Panc1 (cell line): ENCODE measurements at regions not wholly inside any gene's neighbourhood (a gene's known extent, or its start where the extent isn't known, plus 50 kb on each side); places are given as distances from the start of the nearest gene placed in this dataset.
"Not testable (repeated sequence)": the region's sequence is repeated elsewhere in the genome, so short reads cannot be mapped to it uniquely, and the experiment has no call there.

Experiments used
- ATAC-seq: fragments of 200-7000 bp; cut with Tn5 transposase; 2 replicates; pipeline ENCODE4 v1.9.1; 2020; ENCODE audit warnings: mild to moderate bottlenecking, moderate library complexity
- BruUV-seq: library from RNA; stranded (reverse); fragments of 400-500 nt; replicated peaks from 2 replicates; lab custom pipeline; 2021; lab: Mats Ljungman, UMichigan
- CTCF ChIA-PET: fragments of 300-600 bp; sonication (Branson Sonifier 250); formaldehyde crosslinking; loops from one replicate; lab custom pipeline; 2022; ENCODE audit warnings: antibody characterized with exemption; lab: Charles Lee
- POLR2A ChIA-PET: fragments of 300-600 bp; sonication (Branson Sonifier 250); formaldehyde crosslinking; loops from one replicate; lab custom pipeline; 2022; ENCODE audit warnings: antibody characterized with exemption; lab: Charles Lee
- DNase-seq: peaks from one replicate; pipeline ENCODE4 v3.0.0-alpha.2; 2010; ENCODE audit warnings: low read depth, low spot score
- H3K27ac ChIP-seq: 2 replicates; pipeline ENCODE4 v1.5.1; 2011; ENCODE audit warnings: mild to moderate bottlenecking, low read length, inconsistent platforms
- H3K27me3 ChIP-seq: fragments of 200-500 bp; sonication (Bioruptor generic); 2 replicates; pipeline ENCODE4 v1.6.0; 2014; ENCODE audit warnings: low read length, inconsistent platforms; ENCODE audit not compliant: control insufficient read depth, insufficient read depth
- H3K36me3 ChIP-seq: fragments of 200-500 bp; sonication (Bioruptor generic); 2 replicates; pipeline ENCODE4 v1.5.1; 2014; ENCODE audit warnings: inconsistent platforms, mild to moderate bottlenecking, low read length, moderate library complexity; ENCODE audit not compliant: control insufficient read depth, insufficient read depth
- H3K4me1 ChIP-seq: 2 replicates; pipeline ENCODE4 v1.5.1; 2011; ENCODE audit warnings: inconsistent platforms, mild to moderate bottlenecking, low read length, moderate library complexity; ENCODE audit not compliant: control insufficient read depth, insufficient read depth
- H3K4me3 ChIP-seq, 2 experiments: 2 replicates each; pipeline ENCODE4 v1.5.1; 2011 to 2012; ENCODE audit warnings: low read depth in 2 of 2, low read length in 2 of 2, mild to moderate bottlenecking in 2 of 2, inconsistent platforms in 1 of 2, moderate library complexity in 1 of 2
- H3K9me3 ChIP-seq: fragments of 200-500 bp; sonication (Bioruptor generic); 2 replicates; pipeline ENCODE4 v1.5.1; 2014; ENCODE audit warnings: low read depth, mild to moderate bottlenecking, inconsistent platforms, low read length, moderate library complexity; ENCODE audit not compliant: control insufficient read depth, insufficient read depth
- POLR2AphosphoS5 ChIP-seq: IDR thresholded peaks from 2 replicates; pipeline ENCODE4 v1.6.1; 2012; ENCODE audit warnings: mild to moderate bottlenecking, low read depth, low read length, moderate library complexity
- SIN3A ChIP-seq: IDR thresholded peaks from 2 replicates; pipeline ENCODE4 v1.6.1; 2012; ENCODE audit warnings: low read depth, mild to moderate bottlenecking, low read length, moderate library complexity, borderline replicate concordance; ENCODE audit not compliant: insufficient read depth
- TCF7L2 ChIP-seq: IDR thresholded peaks from 2 replicates; pipeline ENCODE4 v1.6.1; 2011; ENCODE audit warnings: mild to moderate bottlenecking, low read depth, low read length, inconsistent platforms
- in situ Hi-C: cut with HindIII; loops from 2 replicates; pipeline ENCODE4 v1.10.0; 2016; ENCODE audit warnings: low sequenced_read_pairs, low pct_unique_long_range_greater_than_20kb
- intact Hi-C: fragments of 100-400 bp; cut with micrococcal nuclease; formaldehyde crosslinking; loops from one replicate; pipeline ENCODE4 v1.10.0; 2022; ENCODE audit not compliant: unreplicated experiment
- TF ChIP-seq, protein P1 (sequence below), 2 experiments: IDR thresholded peaks; 2 replicates each; pipeline ENCODE4 v1.6.1; 2011 to 2012; ENCODE audit warnings: low read depth in 2 of 2, control low read depth in 1 of 2, low read length in 1 of 2, mild to moderate bottlenecking in 1 of 2, moderate library complexity in 1 of 2; ENCODE audit not compliant: insufficient read depth in 1 of 2
- TF ChIP-seq, protein P2 (sequence below): fragments of 450-650 bp; IDR thresholded peaks from 2 replicates; pipeline ENCODE4 v1.5.1; 2017; ENCODE audit warnings: mild to moderate bottlenecking

DNA sequence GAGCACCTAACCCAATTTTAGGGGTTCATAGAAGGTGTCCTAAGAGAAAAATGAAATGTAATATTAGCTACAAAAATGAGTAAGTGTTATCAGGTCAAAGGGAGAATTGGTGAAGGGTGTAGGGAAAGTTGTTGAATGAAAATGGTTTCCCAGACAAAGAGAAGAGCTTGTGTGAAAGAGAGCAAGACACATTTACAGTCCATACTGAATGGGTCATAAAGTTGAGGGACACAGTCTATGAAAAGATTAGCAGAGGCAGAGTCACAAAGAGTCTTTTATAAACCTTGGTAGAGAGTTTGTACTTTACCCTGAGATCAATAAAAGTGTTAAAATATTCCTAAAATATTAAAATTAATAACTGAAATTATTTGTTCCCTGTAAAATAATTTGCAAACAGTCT is 759.4 kb downstream of the DIAPH3 start:
- BruUV-seq: no TSS peak
- intact Hi-C loops (no loop called here), in situ Hi-C loops (no loop called here)
- no peak overlapping the region for H3K4me3 ChIP-seq
- no peaks in the 10 kb centered on the region for H3K36me3 ChIP-seq
- no peaks in the 10 kb centered on the region for H3K9me3 ChIP-seq
- no peaks in the 10 kb centered on the region for H3K4me1 ChIP-seq
- TF ChIP-seq, protein P1, sequence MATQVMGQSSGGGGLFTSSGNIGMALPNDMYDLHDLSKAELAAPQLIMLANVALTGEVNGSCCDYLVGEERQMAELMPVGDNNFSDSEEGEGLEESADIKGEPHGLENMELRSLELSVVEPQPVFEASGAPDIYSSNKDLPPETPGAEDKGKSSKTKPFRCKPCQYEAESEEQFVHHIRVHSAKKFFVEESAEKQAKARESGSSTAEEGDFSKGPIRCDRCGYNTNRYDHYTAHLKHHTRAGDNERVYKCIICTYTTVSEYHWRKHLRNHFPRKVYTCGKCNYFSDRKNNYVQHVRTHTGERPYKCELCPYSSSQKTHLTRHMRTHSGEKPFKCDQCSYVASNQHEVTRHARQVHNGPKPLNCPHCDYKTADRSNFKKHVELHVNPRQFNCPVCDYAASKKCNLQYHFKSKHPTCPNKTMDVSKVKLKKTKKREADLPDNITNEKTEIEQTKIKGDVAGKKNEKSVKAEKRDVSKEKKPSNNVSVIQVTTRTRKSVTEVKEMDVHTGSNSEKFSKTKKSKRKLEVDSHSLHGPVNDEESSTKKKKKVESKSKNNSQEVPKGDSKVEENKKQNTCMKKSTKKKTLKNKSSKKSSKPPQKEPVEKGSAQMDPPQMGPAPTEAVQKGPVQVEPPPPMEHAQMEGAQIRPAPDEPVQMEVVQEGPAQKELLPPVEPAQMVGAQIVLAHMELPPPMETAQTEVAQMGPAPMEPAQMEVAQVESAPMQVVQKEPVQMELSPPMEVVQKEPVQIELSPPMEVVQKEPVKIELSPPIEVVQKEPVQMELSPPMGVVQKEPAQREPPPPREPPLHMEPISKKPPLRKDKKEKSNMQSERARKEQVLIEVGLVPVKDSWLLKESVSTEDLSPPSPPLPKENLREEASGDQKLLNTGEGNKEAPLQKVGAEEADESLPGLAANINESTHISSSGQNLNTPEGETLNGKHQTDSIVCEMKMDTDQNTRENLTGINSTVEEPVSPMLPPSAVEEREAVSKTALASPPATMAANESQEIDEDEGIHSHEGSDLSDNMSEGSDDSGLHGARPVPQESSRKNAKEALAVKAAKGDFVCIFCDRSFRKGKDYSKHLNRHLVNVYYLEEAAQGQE (IDR thresholded peaks at IDR 0.05; ENCODE audit: insufficient read depth in 1 of 2, low read depth in 2 of 2, low read length in 1 of 2): no peak
- TF ChIP-seq POLR2AphosphoS5 (no peak), SIN3A (no peak)
- TF ChIP-seq, protein P2, sequence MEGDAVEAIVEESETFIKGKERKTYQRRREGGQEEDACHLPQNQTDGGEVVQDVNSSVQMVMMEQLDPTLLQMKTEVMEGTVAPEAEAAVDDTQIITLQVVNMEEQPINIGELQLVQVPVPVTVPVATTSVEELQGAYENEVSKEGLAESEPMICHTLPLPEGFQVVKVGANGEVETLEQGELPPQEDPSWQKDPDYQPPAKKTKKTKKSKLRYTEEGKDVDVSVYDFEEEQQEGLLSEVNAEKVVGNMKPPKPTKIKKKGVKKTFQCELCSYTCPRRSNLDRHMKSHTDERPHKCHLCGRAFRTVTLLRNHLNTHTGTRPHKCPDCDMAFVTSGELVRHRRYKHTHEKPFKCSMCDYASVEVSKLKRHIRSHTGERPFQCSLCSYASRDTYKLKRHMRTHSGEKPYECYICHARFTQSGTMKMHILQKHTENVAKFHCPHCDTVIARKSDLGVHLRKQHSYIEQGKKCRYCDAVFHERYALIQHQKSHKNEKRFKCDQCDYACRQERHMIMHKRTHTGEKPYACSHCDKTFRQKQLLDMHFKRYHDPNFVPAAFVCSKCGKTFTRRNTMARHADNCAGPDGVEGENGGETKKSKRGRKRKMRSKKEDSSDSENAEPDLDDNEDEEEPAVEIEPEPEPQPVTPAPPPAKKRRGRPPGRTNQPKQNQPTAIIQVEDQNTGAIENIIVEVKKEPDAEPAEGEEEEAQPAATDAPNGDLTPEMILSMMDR: no peak
- POLR2A ChIA-PET: no interaction called here
- ATAC-seq (no peak), DNase-seq (no peak)
- no peak overlapping the region for H3K27ac ChIP-seq
- no peaks in the 10 kb centered on the region for H3K27me3 ChIP-seq
- CTCF ChIA-PET: no interaction called here

DNA sequence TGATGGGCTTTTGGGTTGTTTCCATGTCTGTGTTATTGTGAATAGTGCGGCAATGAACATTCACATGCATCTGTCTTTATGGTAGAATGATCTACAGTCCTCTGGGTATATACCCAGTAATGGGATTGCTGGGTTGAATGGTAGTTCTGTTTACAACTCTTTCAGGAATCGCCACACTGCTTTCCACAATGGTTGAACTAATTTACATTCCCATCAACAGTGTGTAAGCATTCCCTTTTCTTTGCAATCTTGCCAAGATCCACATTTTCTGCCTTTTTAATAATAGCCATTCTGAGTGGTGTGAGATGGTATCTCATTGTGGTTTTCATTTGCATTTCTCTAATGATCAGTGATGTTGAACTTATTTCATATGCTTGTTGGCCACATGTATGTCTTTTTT is 756.5 kb downstream of the DIAPH3 start:
- in situ Hi-C loops, DNase-seq, H3K9me3 ChIP-seq, H3K27me3 ChIP-seq, BruUV-seq, H3K4me3 ChIP-seq, H3K4me1 ChIP-seq, POLR2A ChIA-PET, CTCF ChIA-PET, ATAC-seq, intact Hi-C loops, H3K36me3 ChIP-seq, H3K27ac ChIP-seq: not testable (repeated sequence)

DNA sequence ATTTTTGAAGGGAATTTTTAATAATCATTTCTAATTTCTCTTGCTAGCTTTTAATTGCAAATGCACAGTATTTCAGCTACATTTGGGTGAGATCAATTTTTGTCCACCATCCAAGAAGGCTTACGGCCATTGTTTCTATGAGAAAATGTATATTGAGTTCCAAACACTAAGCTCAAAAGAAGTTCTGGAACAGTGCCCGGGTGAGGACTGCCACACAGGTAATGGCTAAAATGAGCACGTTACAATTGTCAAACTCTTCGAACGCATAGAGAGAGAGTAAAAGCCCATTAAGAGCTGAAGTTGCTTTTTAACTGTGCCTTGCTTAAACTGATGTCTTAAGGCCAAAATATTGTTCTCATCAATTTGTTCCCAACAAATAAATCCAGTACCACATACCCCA is 755.0 kb downstream of the DIAPH3 start:
- Histone ChIP-seq H3K4me3 (no peak overlapping the region), H3K9me3 (no peaks in the 10 kb centered on the region), H3K27me3 (no peaks in the 10 kb centered on the region), H3K4me1 (no peaks in the 10 kb centered on the region), H3K27ac (no peak overlapping the region), H3K36me3 (no peaks in the 10 kb centered on the region)
- BruUV-seq: no TSS peak
- ChIA-PET POLR2A (no interaction called here), CTCF (interaction anchor here (0.6 kb wide), 1 partner anchor 113 kb away, joined by 3 read pairs; no protein-coding TSS in a partner anchor)
- DNase-seq: no peak
- ATAC-seq: no peak
- in situ Hi-C loops (no loop called here), intact Hi-C loops (no loop called here)
- no peak for TF ChIP-seq POLR2AphosphoS5
- no peak for TF ChIP-seq SIN3A
- no peak for TF ChIP-seq TCF7L2
